ENCODE measurements at regions not wholly inside any gene's neighbourhood (a gene's known extent, or its start where the extent isn't known, plus 50 kb on each side); places are given as distances from the start of the nearest gene placed in this dataset.
"Not testable (repeated sequence)": the region's sequence is repeated elsewhere in the genome, so short reads cannot be mapped to it uniquely, and the experiment has no call there.

DNA sequence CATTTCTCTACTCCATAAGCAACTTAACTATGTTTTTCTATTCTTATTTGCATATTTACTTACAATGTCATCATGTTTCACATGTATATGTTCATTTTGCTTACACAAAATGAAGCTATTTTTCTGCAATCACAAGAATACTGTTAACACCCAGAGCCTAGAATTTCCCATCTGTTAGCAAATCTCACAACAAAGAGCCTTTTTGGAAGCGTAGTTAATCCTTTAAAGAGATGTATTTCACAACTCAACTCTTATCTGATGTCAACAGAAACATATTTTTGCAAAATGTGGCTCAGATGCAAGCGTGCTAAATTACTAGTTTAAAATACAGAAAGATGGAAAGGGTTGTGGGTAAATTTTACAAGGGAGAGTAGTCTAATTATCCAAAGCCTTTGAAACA is 110.6 kb upstream of the COL1A2 start:
- no peak for DNase-seq

DNA sequence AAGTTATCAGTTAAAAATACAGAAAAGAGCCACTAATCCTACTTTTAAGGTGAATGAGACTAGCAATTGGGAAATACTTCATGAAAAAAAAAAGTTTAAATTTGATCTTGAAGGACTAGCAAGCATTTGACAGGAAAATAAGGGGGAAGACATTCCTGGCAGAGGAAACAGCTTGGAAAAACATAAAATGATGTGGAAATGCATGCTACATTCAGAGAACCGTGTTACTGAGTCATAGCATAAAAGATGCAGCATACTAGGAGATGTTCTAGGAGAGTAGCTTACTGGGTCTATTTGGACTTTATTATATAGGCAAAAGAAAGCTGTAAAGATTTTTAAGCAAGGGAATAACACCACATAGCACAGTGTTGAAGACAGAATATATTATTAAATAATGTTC is 108.6 kb upstream of the COL1A2 start:
- no peak for DNase-seq

DNA sequence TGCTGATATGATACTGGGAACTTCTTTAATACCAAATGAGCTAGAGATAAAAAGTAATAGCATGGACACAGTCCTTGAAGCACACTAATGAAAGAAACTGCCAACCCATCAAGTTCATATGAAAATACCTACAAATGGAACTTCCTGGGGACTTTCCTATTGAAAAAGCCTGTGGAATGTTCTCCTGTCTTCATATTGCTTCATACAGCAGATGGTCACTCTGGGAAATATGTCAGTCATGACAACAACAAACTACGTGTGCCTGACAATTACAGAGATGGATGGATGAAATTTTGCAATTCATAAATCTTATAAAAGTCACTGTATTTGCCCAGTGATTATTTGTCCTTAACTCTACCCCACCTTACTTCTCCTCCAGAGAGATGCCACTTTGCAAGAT is 106.6 kb upstream of the COL1A2 start:
- no peak for DNase-seq

DNA sequence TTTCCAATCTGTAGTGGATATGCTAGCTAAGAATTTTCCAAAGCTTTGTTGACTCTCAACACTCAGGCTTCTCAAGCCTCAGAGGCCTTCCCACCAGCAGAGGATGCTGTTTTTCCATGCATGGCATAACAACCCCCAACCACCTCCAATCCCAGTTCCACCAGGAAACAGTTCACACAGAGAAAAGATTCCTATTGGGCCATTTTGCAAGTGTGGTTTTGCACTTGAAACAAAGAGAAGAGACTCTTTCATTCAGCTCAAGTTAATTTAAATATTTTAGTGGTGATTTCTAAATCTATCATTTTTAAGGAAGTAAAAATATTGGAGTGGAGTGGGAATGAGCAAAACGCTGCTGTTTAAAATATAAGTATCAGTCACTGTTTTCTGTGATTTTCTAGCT is 105.6 kb upstream of the COL1A2 start:
- DNase-seq: no peak

DNA sequence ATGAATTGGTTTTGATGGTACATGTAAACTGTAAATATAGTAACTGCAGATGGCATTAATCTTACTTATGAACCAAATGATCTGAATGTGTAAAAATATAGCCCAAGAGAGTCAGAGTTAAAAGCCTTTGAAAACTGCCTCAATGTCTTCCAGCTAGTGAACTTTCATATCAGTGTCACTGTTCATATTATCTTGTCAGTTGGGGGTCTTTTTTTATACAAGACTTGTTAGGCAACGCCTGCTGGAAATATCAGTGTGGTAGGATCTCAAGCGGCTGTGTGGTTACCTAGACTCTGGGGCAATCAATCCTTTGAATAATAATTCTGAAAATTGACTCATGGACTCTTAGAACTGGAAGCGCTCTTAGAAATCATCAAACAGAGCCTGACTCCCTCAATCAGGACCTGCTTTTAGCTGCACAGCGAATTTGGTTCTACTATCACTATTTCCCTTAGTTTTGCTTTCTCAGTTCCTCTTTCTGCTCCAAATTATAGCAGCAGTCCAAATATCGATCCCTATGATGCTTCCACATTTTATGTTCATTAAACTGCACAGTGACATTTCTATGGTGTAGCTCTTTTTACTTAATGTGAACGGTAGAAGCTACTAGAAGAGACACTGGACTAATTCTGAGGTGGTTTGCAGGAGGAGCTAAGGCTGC is 100.1 kb upstream of the COL1A2 start:
- no peak for DNase-seq

DNA sequence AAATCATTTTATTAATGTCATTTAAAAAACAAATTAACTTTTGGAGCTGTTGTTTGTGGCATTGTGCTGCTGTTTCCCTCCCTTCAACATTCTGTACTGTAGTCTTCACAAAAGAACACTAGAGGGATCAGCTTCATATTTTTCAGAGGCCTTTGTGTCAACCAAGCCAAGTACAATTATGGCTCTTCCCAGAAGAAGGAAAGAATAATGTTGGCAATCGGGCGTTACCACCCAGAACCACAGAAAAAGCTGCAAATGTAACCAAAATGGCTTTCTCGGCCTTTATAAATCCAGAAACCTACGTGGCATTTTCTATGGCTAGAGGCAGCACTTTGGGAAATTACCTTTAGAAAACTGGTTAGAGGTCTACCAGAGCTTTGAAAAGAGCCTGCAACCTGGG is 98.8 kb upstream of the COL1A2 start:
- DNase-seq: no peak

DNA sequence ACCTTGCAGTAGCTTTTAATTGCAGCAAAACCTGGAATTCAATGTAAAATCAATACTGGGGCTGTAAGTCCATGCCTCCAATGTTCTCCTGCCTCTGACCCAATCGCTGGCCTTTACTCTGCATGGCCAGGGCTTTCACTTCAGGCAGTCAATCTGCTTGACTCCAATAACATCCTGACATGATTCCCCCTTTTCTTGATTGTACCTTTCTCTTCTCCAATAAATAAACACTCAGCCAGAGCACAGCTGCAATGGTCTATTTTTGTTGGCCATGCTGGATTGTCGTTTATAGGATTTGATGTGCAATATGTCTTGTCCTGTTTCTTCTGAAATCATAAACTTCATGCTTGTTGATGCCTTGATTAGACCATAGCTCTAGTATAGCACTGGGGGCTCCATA is 97.8 kb upstream of the COL1A2 start:
- no peak for DNase-seq

DNA sequence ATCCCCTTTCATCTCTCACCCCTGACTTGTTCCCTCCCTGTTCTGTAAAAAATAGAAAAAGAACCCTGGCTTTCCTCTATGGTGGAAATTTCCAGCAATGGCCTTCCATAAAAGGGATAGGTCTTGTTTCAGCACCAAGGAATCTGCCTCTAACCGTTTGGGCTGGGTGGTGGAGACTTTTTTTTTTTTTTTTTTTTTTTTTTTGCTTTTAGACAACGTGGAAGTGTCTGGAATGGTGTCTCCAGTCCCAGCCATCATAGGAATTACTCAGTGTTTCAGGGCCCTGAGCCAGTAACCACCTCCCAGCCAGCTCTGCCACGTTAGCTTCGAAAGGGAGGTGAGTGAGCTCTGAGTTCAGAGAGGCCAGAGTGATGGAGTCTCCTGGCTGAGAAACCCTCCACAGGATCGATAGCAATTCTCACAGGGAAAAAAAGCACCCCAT is 97.3 kb upstream of the COL1A2 start:
- DNase-seq: no peak

DNA sequence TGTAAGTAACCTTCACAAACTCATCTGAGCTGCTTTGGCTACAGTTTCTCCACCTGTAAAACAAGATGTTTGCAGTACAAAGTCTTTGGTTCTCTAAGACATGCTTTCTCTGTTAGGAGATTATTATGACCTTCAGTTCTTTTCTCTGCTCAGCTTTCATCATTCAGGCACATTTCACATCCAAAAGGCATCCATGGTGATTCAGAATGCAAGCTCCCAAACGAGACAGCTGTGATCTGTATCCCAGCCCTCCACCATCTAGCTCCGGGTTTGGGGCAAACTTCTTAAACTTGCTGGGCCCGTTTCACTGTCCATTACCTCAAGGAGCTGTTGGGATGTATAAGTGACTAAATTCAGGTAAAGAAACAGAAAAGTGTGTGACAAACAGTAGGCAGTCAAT is 95.8 kb upstream of the COL1A2 start:
- DNase-seq: no peak

DNA sequence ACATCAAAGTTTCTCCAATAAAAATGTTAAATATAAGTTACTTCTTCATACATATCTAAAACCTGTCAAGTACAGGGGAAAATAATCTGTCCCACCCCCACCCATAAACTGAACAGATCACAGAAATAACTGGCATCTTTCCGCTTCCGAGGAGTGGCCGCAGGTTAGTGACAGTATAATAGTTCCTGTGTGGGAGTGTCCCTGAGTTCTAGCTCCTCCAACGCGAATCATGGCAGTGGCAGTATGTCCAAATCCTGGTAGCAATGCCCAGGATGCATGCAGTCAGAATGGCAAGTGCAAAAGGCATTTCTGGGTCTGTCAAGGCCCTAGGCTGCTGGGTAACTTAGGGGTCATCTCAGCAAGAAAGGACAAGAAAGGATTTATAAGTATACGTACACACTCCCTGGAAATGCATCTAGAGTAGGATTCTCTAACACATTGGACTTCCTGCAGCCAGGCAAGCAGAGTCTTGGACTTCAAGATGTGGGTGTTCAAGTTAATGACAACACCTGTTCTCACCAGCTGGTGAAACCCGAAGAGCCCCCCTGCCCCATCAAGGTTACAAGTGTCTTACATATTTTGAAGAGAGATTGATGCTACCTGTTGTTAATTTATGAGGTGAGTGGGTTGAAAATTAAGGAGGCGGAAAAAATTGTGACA is 94.4 kb upstream of the COL1A2 start:
- no peak for DNase-seq

DNA sequence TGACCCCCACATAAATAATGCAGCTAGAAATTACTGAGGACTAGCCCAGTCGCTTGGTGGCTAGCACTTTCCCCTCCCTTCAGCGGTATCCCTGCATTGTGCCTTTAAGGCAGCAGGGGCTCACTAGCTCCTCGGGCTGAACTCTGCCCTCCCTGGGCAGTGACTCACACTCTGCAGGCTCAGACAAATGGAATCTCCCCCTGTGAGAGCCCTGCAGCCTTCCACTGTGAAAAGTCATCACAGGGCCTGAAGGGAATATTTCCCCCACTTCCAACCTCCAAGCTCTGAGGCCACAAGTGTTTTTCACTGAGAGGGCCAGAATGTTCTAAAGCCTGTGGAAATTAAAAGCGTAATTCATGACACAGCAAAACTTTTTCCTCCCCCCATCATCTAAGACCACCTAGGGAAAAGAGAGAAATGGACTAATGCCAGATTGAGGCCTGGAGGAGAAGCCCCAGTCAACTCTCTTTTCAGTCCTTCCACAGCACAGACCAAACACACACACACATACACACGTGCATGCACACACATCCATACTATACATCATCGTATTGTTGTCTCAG is 93.6 kb upstream of the COL1A2 start:
- no peak for DNase-seq

DNA sequence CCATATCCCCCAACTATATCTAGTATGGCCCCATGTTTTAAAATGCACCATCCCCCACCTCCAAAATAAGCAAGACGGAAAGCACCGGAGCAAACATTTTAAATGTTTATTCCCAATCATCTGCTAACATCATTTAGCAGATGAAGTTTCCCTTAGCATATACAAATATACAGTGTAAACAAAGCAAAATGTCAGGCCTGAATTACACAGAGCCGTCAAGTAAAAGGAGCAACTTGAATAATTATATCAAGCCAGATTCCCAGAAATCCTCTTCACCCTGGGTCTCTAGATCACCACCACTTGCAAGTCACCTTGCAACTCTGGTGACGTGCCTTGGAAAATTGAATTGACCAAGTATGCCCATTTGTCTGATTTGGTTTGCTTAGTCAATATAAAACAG is 91.6 kb upstream of the COL1A2 start:
- DNase-seq: no peak

DNA sequence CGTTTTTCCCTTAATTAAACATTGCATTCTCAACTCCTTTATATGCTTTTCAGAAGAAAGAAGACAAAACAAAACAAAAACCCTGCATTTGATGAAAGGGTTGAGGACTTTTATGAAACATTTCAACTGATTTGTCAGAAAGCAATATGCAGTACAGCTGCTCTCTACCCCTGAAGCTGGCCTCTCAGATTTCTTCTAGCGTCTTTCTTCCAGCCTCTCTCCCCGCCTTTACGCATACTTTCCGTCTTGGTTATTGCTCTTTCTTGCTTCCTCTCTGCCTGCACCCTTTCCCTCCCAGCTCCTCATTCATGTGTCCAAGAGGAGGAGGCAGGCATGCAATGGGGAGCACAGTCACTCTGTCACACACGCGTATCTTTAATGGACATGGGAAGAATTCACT is 91.0 kb upstream of the COL1A2 start:
- no peak for DNase-seq

DNA sequence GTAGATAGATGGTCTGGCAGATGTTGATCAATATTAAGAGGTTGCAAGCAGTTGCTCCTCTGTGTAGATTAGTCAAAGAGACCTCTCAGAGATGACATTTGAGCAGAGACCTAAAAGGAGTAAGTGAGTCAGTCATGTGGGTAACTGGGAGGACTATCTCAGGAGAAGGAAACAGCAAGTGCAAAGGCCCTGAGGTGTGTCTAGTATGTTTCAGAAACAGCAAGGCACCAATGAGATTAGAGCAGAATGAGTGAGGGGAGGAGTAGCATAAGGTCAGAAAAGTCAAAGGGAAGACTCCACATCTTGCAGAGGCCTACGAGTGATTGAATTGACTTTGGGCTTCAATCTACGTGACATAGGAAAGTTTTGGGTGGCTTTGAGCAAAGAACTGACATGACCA is 89.8 kb upstream of the COL1A2 start:
- no peak for DNase-seq

DNA sequence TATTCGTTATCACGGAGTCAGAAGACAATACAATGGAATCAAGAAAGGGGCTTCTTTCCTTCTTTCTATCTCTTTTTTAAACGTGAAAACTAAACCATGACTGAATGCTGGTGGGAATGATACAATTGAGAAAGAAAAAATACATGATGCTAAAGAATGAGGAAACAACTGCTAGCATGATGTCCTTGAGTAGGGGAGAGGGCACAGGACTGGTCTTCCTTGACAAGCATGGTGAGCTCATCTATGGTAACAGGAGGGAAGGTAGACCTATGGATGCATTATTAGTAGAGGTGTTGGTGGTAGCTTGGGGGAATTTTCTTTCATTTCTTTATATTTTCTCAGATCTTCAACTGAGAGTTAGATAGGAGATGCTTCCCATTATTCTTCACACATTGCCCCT is 88.9 kb upstream of the COL1A2 start:
- DNase-seq: no peak

DNA sequence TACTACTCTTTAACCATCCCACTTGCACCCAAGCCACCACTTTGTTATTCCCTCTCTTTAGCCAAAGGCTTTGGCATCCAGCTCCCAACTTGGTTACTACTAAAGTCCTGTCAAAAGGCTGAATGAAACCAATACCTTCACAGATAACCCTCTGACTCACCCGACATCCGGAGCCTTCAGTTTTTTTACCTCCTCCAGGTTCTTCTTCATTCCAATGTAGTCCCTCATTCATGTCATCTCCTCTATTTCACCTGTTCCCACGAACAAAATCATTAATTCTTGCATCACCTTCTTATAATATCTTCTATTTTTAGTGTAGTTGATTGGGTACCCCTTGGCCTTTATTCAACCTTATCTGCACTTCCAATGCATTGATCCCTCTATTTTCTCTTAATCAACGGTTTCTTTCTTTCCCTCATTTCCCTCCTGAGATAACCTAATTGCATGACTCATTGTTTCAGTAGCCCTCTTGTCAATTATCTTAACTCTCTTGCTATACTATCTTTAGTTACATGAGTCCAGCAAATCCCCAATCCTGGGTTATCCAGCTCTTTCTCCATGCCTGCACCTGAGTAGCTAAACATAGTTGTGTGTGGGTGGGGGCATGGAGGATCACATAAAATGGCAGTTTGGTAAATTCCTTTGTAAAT is 87.2 kb upstream of the COL1A2 start:
- DNase-seq: no peak

DNA sequence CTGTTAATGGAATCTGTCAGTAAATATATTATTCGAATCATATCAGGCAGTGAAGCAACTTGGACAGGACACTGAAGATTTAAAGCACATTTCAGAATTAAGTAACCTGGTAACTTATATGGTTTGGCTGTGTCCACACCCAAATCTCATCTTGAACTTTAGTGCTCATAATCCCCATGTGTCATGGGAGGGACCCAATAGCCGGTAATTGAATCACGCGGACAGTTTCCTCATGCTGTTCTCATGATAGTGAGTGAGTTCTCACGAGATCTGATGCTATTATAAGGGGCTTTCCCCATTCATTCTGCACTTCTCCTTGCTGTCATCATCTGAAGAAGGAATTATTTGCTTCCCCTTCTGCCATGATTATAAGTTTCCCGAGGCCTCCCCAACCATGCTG is 83.2 kb upstream of the COL1A2 start:
- no peak for DNase-seq

DNA sequence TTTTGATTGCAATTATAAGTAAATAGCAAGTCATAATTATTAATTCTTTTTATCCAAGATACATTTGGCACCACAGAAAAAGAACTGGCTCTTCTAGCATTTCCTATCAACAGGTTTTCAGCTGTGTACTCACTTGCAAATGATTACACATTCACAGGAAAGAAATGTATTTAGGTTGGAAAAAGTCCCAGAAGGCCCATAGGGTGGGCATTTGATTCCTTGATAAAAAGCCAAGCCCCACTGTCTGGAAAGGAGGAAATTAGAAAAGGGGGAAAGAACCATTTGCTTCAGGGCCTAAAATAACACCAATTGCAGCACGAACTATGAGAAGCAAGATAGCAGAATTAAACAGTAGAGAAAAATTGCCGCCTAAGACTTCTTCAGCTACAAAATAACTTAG is 80.8 kb upstream of the COL1A2 start:
- DNase-seq: no peak

DNA sequence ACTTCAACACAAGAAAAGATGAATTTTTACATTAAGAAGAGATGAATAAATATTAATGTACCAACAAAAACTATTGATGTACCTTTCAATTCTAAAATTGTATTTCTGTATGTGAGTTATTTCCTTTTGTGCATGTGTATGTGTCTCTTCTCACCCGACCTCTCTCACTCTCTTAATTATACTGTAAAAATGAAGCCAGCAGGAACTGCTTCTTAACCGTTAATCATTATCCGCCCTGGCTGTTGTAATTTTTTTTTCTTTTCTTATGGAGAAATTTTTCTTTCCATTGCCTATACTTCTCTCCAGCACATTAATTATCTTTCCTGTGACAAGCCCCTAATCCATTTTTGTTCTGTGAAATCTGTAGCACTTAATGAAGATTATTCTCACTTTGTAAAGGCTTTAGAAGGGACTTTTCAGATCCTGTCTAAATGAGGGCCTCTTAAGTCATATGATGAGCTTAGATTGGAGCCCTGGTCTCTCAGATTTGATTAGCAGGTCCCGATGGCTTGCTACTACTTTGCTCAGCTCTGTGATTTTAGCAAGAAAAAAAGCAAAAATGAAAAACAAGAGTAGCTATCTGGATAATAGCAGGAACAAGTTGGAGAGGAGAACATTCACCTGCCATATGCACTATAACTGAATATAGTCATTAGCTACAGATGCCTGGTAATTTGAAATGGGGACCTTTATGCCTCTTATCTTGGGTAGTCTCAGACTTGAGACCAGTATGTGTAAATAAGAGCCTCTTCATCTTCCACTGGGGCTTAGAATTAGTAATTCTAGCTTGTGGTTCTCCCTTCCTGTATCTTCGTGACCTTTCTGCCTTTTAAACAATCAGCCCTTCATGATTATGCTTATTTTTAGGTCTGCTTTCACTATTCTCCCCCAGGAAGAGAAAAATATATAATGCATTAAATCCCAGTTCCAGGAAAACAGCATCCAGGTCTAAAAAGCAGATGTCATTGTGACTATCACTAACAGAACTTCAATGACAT is 80.0 kb upstream of the COL1A2 start:
- DNase-seq: no peak

DNA sequence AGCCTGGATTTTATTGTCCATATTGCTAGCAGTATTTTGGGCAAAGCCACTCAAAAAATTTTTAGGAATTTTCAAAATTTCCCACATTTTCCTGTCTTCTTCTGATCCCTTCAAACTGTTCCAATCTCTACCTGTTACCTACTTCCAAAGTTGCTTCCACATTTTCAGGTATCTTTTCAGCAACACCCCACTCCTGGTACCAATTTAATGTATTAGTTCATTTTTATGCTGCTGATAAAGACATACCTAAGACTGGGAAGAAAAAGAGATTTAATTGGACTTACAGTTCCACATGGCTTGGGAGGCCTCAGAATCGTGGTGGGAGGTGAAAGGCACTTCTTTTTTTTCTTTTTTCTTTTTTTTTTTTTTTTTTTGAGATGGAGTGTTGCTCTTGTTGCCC is 73.6 kb upstream of the COL1A2 start:
- DNase-seq: not testable (repeated sequence)

DNA sequence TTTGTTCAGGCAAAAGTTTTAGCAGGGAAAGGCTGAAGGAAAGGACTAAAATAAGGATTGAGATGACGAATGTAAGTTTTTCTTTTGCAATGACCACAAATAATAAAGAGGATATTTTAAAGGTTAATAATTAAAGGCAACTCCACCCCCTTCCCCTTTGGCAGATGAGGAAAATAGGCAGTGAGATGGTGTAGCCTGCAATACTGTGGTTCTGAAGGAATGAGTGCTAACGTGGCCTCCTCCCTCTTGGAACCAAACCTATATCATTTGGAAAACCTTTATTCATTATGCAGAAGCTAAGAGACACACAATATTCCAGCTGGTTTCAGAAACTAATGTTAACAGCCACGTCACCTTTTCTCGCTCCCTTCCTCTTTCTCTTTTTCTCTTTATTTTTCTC is 70.9 kb upstream of the COL1A2 start:
- no peak for DNase-seq

DNA sequence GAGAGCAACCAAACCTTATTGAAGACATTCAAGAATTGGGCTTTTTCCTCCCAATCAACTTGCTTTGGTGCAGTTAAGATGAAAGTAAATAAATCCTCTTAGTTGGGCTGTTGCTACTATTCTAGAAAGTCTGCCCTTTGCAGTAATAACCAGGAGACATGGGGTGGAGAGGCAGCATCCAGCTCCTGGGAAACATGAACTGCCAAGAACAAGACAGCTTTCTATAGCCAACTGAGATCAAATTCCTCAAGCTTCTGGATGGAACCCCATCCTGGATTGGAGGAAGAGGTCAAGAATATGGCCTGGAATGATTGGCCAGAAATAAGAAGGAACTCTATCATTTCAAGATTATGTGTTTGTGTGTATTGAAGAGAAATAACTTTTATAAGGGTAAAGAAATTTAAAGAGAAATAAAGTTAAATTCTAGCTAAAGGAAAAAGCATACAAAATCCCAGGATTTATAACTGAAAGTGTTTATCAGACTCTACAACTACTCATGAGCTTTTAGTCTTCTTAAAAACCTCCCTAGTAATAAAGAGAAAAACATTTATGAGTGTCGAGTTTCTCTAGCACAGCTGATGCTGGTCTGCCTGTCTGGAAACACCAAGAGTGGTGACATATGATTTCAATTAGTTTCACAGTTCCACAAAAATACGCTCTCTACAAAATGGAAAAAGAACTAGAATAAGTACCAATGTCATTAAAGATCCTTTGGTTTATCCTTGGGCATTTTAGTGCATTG is 70.1 kb upstream of the COL1A2 start:
- no peak for DNase-seq
